Retinal pigment epithelial cell (primary cell): ENCODE measurements at regions not wholly inside any gene's neighbourhood (a gene's known extent, or its start where the extent isn't known, plus 50 kb on each side); places are given as distances from the start of the nearest gene placed in this dataset.

ENCODE experiments used
- DNase-seq: peaks from one replicate; pipeline ENCODE4 v3.0.0-alpha.2; 2010; ENCODE audit warnings: low read depth
- H3K4me3 ChIP-seq: 2 replicates; pipeline ENCODE4 v1.5.1; 2011; ENCODE audit warnings: mild to moderate bottlenecking, low read length, control low read depth, moderate library complexity
- TF ChIP-seq, protein P1 (sequence below): conservative IDR thresholded peaks from 2 replicates; pipeline ENCODE4 v1.5.1; 2011; ENCODE audit warnings: low read depth, low read length, control low read depth, inconsistent platforms

GRCh38 chr9:78574354-78575045 is 277.6 kb downstream of the PSAT1 start:
- TF ChIP-seq, protein P1, sequence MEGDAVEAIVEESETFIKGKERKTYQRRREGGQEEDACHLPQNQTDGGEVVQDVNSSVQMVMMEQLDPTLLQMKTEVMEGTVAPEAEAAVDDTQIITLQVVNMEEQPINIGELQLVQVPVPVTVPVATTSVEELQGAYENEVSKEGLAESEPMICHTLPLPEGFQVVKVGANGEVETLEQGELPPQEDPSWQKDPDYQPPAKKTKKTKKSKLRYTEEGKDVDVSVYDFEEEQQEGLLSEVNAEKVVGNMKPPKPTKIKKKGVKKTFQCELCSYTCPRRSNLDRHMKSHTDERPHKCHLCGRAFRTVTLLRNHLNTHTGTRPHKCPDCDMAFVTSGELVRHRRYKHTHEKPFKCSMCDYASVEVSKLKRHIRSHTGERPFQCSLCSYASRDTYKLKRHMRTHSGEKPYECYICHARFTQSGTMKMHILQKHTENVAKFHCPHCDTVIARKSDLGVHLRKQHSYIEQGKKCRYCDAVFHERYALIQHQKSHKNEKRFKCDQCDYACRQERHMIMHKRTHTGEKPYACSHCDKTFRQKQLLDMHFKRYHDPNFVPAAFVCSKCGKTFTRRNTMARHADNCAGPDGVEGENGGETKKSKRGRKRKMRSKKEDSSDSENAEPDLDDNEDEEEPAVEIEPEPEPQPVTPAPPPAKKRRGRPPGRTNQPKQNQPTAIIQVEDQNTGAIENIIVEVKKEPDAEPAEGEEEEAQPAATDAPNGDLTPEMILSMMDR: no peak
- H3K4me3 ChIP-seq: no peak overlapping the region
- peak; percentile 52 for DNase-seq

GRCh38 chr9:78575081-78575480 is 278.2 kb downstream of the PSAT1 start:
- TF ChIP-seq, protein P1: no peak
- H3K4me3 ChIP-seq: no peak overlapping the region
- DNase-seq: no peak

GRCh38 chr9:78575771-78576170 is 278.8 kb downstream of the PSAT1 start:
- H3K4me3 ChIP-seq: no peak overlapping the region

DNA sequence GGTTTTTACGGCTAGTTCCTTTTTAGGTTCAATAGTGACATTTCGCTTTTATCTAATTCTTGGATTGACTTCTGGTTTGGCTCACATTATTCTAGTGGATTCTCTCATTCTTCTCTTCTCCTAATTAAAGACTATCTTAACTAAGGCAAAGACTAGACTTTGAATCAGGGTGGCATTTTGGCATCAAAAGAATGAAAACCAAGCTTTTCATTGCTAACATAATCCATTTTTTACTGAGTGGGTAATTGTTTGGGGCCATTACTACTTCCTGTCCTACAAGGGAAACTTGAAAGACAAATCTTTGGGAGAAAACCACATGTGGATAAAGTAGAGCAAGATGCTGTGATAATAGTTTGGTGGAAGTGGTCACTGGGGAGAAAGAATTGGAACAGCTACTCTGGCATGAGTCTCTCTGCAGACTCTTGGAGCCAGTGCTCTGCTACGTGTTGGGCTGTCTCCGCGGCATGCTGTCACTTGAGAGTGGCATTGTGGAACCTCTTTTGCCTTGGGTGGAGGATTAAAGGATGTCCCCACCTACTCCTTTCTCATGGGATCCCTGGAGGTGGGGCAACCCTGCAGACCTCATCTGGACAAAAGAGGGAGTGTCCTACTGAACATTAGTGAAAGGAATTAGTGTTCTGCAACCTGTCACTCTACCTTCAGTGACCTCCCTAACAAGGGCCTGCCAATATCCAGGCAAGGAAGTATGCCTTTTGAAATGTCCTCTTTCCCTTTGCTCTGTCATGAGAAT is 280.4 kb downstream of the PSAT1 start:
- DNase-seq: no peak
- TF ChIP-seq, protein P1: no peak
- H3K4me3 ChIP-seq: no peak overlapping the region

More at GRCh38 chr9:78575771-78576170, 278.8 kb downstream of the PSAT1 start:
- TF ChIP-seq, protein P1: no peak
- DNase-seq: no peak

GRCh38 chr9:78578072-78578471 is 281.1 kb downstream of the PSAT1 start:
- no peak overlapping the region for H3K4me3 ChIP-seq
- TF ChIP-seq, protein P1: no peak
- DNase-seq: no peak

DNA sequence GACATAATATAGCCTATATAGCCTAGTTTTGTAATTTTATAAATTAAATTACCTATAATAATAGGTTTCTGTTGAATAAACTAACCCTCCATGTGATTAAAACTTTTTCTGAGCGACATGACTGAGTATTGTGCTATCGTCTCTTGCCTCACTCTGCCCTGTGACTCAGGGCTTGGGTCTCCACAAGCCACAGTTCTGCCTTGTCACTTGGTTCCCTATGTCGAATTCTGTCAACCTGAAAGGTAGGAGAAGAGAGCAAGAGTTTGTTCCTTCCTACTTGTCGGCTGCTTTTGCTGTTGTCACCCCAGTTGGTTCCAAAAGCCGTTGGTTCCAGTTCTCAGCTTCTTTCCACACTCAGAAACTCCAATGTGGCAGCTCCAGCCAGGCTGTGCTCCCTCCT is 285.9 kb downstream of the PSAT1 start:
- no peak for DNase-seq

More for the DNA sequence above, 285.9 kb downstream of the PSAT1 start:
- TF ChIP-seq, protein P1: no peak
- no peak overlapping the region for H3K4me3 ChIP-seq
